Hepatocyte (in vitro differentiated cells): ENCODE measurements at regions not wholly inside any gene's neighbourhood (a gene's known extent, or its start where the extent isn't known, plus 50 kb on each side); places are given as distances from the start of the nearest gene placed in this dataset.

Experiments used
- DNase-seq: peaks from one replicate; pipeline ENCODE4 v3.0.0-alpha.2; 2016; ENCODE audit warnings: low spot score
- H2AFZ ChIP-seq: fragments of 200-600 bp; sonication (generic); 2 replicates; pipeline ENCODE4 v1.6.0; 2016; ENCODE audit warnings: antibody characterized with exemption, mild to moderate bottlenecking
- H3K27ac ChIP-seq: fragments of 200-600 bp; sonication (generic); 2 replicates; pipeline ENCODE4 v1.5.1; 2016; ENCODE audit warnings: mild to moderate bottlenecking
- H3K27me3 ChIP-seq: fragments of 200-600 bp; sonication (generic); 2 replicates; pipeline ENCODE4 v1.6.1; 2016
- H3K36me3 ChIP-seq: fragments of 200-600 bp; sonication (generic); replicated peaks from 2 replicates; pipeline ENCODE4 v1.5.1; 2016; ENCODE audit warnings: low read depth; ENCODE audit not compliant: insufficient read depth
- H3K4me1 ChIP-seq: fragments of 200-600 bp; sonication (generic); 2 replicates; pipeline ENCODE4 v1.5.1; 2016; ENCODE audit warnings: mild to moderate bottlenecking, moderate library complexity; ENCODE audit not compliant: insufficient read depth
- H3K4me2 ChIP-seq: fragments of 200-600 bp; sonication (generic); 2 replicates; pipeline ENCODE4 v1.6.0; 2016
- H3K4me3 ChIP-seq: fragments of 200-600 bp; sonication (generic); 2 replicates; pipeline ENCODE4 v1.5.1; 2016; ENCODE audit warnings: mild to moderate bottlenecking
- H3K79me2 ChIP-seq: fragments of 200-600 bp; sonication (generic); 2 replicates; pipeline ENCODE4 v1.6.0; 2017; ENCODE audit warnings: mild to moderate bottlenecking
- H3K9me2 ChIP-seq: fragments of 200-600 bp; sonication (generic); replicated peaks from 2 replicates; pipeline ENCODE4 v1.6.0; 2017; ENCODE audit warnings: mild to moderate bottlenecking; ENCODE audit not compliant: insufficient read depth
- H3K9me3 ChIP-seq: fragments of 200-600 bp; sonication (generic); 2 replicates; pipeline ENCODE4 v1.5.1; 2016; ENCODE audit warnings: low read depth, mild to moderate bottlenecking
- H4K20me1 ChIP-seq: fragments of 200-600 bp; sonication (generic); 2 replicates; pipeline ENCODE4 v1.6.0; 2016; ENCODE audit warnings: mild to moderate bottlenecking; ENCODE audit not compliant: insufficient read depth, poor library complexity, severe bottlenecking
- CTCF ChIP-seq: fragments of 200-600 bp; sonication (generic); IDR thresholded peaks from 2 replicates; pipeline ENCODE4 v1.5.1; 2016; ENCODE audit warnings: antibody characterized with exemption, mild to moderate bottlenecking; ENCODE audit not compliant: poor library complexity
- EZH2 ChIP-seq: fragments of 200-600 bp; sonication (generic); IDR thresholded peaks from 2 replicates; pipeline ENCODE4 v1.6.1; 2016; ENCODE audit warnings: antibody characterized with exemption, mild to moderate bottlenecking, borderline replicate concordance
- EZH2phosphoT487 ChIP-seq: fragments of 200-600 bp; sonication (generic); IDR thresholded peaks from one replicate; pipeline ENCODE4 v1.6.1; 2018; ENCODE audit warnings: antibody characterized with exemption, mild to moderate bottlenecking, low read depth, moderate library complexity; ENCODE audit not compliant: unreplicated experiment, severe bottlenecking
- WGBS: methylation state at CpG from one replicate; pipeline ENCODE4 v1.1.6; 2016; ENCODE audit warnings: low lambda C conversion rate; ENCODE audit errors: missing lambda C conversion rate; 5-methylcytosine and 5-hydroxymethylcytosine counted together

GRCh38 chr6:137957471-137957870, 90.4 kb downstream of the TNFAIP3 start:
- Histone ChIP-seq H3K36me3 (no peaks in the 10 kb centered on the region), H4K20me1 (no peaks in the 10 kb centered on the region), H2AFZ (no peak overlapping the region), H3K4me1 (no peaks in the 10 kb centered on the region), H3K9me2 (no peaks in the 10 kb centered on the region), H3K9me3 (no peaks in the 10 kb centered on the region), H3K27ac (no peak overlapping the region), H3K4me3 (no peak overlapping the region), H3K4me2 (no peak overlapping the region), H3K27me3 (no peaks in the 10 kb centered on the region), H3K79me2 (no peaks in the 10 kb centered on the region)
- WGBS, result 96% methylated on average over 2 of the region's 2 CpGs
- no peak for DNase-seq
- TF ChIP-seq CTCF (no peak), EZH2phosphoT487 (no peak), EZH2 (no peak)

GRCh38 chr6:137958811-137959565, 91.9 kb downstream of the TNFAIP3 start:
- no peak for DNase-seq
- no peak overlapping the region for H2AFZ ChIP-seq
- TF ChIP-seq CTCF (no peak), EZH2phosphoT487 (no peak), EZH2 (no peak)
- H3K36me3 ChIP-seq, result no peaks in the 10 kb centered on the region
- no peaks in the 10 kb centered on the region for H4K20me1 ChIP-seq
- no peaks in the 10 kb centered on the region for H3K9me2 ChIP-seq
- no peaks in the 10 kb centered on the region for H3K27me3 ChIP-seq
- H3K9me3 ChIP-seq, result no peaks in the 10 kb centered on the region
- H3K4me3 ChIP-seq, result no peak overlapping the region
- no peak overlapping the region for H3K4me2 ChIP-seq
- H3K4me1 ChIP-seq, result no peaks in the 10 kb centered on the region
- H3K27ac ChIP-seq, result no peak overlapping the region
- no peaks in the 10 kb centered on the region for H3K79me2 ChIP-seq
- 95% methylated on average over 5 of the region's 5 CpGs for WGBS

DNA sequence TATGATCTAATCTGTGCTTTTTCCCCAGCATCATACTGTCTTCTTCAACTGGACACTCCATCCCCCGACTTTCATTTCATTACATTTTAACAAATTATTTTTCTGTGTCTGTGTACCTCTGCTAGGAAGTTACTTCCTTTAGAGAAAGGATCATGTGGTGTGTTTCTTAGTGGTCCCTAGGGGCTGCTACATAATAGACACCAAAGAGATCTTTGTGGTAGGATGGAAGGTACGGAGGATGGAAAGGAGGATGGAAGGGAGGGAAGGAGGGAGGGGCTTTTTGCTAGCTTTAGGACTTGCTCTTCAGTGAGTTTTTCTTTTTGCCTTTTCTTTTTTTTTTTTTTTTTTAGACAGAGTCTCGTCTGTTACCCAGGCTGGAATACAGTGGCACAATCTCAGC, 95.7 kb downstream of the TNFAIP3 start:
- Histone ChIP-seq H3K9me3 (no peaks in the 10 kb centered on the region), H3K27me3 (no peaks in the 10 kb centered on the region), H3K79me2 (no peaks in the 10 kb centered on the region), H3K9me2 (no peaks in the 10 kb centered on the region), H4K20me1 (no peaks in the 10 kb centered on the region), H3K4me1 (no peaks in the 10 kb centered on the region), H2AFZ (no peak overlapping the region), H3K36me3 (no peaks in the 10 kb centered on the region), H3K4me3 (no peak overlapping the region), H3K4me2 (no peak overlapping the region), H3K27ac (no peak overlapping the region)
- no peak for TF ChIP-seq CTCF
- no peak for TF ChIP-seq EZH2phosphoT487
- no peak for TF ChIP-seq EZH2
- DNase-seq, result no peak
- 90% methylated on average over 3 of the region's 3 CpGs for WGBS

GRCh38 chr6:137964876-137965275, 97.8 kb downstream of the TNFAIP3 start:
- no peak overlapping the region for H3K4me2 ChIP-seq
- H3K79me2 ChIP-seq, result no peaks in the 10 kb centered on the region
- no peaks in the 10 kb centered on the region for H3K36me3 ChIP-seq
- no peaks in the 10 kb centered on the region for H3K9me3 ChIP-seq
- H3K4me1 ChIP-seq, result no peaks in the 10 kb centered on the region
- no peak overlapping the region for H3K27ac ChIP-seq
- no peak overlapping the region for H2AFZ ChIP-seq
- H4K20me1 ChIP-seq, result no peaks in the 10 kb centered on the region
- no peak for TF ChIP-seq CTCF
- no peak for TF ChIP-seq EZH2
- no peak for TF ChIP-seq EZH2phosphoT487
- no peaks in the 10 kb centered on the region for H3K9me2 ChIP-seq
- no peak for DNase-seq
- 82% methylated on average over 4 of the region's 4 CpGs for WGBS
- H3K4me3 ChIP-seq, result no peak overlapping the region
- no peaks in the 10 kb centered on the region for H3K27me3 ChIP-seq
